GM10248 (cell line): ENCODE measurements at regions not wholly inside any gene's neighbourhood (a gene's known extent, or its start where the extent isn't known, plus 50 kb on each side); places are given as distances from the start of the nearest gene placed in this dataset.

Experiments
- CTCF ChIA-PET: fragments of 300-600 bp; sonication (Branson Sonifier 250); formaldehyde crosslinking; extraction: SDS; loops from one replicate; lab custom pipeline; 2021; ENCODE audit warnings: antibody characterized with exemption; lab: Yijun Ruan, JAX
- POLR2A ChIA-PET: fragments of 350-650 bp; sonication (Branson Sonifier 250); formaldehyde crosslinking; extraction: SDS; loops from one replicate; lab custom pipeline; 2020; ENCODE audit warnings: antibody characterized with exemption; lab: Yijun Ruan, JAX
- DNase-seq: peaks from one replicate; pipeline ENCODE4 v3.0.0; 2012; ENCODE audit errors: extremely low spot score
- CTCF ChIP-seq: IDR thresholded peaks from 2 replicates; pipeline ENCODE4 v1.5.1; 2012; ENCODE audit warnings: mild to moderate bottlenecking, low read depth; ENCODE audit errors: extremely low read depth, missing control alignments, control extremely low read depth

GRCh38 chr5:106822851-106823250 lies 847.9 kb downstream of the EFNA5 start:
- DNase-seq: no peak
- POLR2A ChIA-PET: no interaction called here
- CTCF ChIA-PET: no interaction called here
- no peak for TF ChIP-seq CTCF

- POLR2A ChIA-PET: no interaction called here
- CTCF ChIA-PET: interaction anchor here (0.9 to 2.5 kb wide), 4 partner anchors 10 to 138 kb away, joined by 3 to 14 read pairs (median 3); no protein-coding TSS in a partner anchor
- no peak for DNase-seq
- TF ChIP-seq CTCF: no peak
Measured at GRCh38 chr5:106818552-106818951, 852.2 kb downstream of the EFNA5 start.

- CTCF ChIA-PET: interaction anchor here (1.2 kb wide), 1 partner anchor 14 kb away, joined by 3 read pairs; no protein-coding TSS in a partner anchor
- TF ChIP-seq CTCF: no peak
- POLR2A ChIA-PET: no interaction called here
- no peak for DNase-seq
Measured at GRCh38 chr5:106814961-106815360, 855.8 kb downstream of the EFNA5 start.

- ChIA-PET CTCF (no interaction called here), POLR2A (no interaction called here)
- TF ChIP-seq CTCF: no peak
- DNase-seq: no peak
Measured at GRCh38 chr5:106801554-106801953, 869.2 kb downstream of the EFNA5 start.

- TF ChIP-seq CTCF: no peak
- DNase-seq: no peak
- ChIA-PET CTCF (interaction anchor here (1.2 kb wide), 1 partner anchor 8 kb away, joined by 3 read pairs; no protein-coding TSS in a partner anchor), POLR2A (no interaction called here)
Measured at GRCh38 chr5:106797996-106798395, 872.7 kb downstream of the EFNA5 start.

GRCh38 chr5:106796081-106796480 lies 874.7 kb downstream of the EFNA5 start:
- CTCF ChIA-PET: interaction anchor here (1.0 kb wide), 1 partner anchor 13 kb away, joined by 3 read pairs; no protein-coding TSS in a partner anchor
- no peak for TF ChIP-seq CTCF
- POLR2A ChIA-PET: no interaction called here
- no peak for DNase-seq

GRCh38 chr5:106784846-106785245 lies 885.9 kb downstream of the EFNA5 start:
- ChIA-PET CTCF (no interaction called here), POLR2A (no interaction called here)

More at GRCh38 chr5:106784846-106785245, 885.9 kb downstream of the EFNA5 start:
- no peak for TF ChIP-seq CTCF
- DNase-seq: no peak
